Choroid plexus epithelial cell (primary cell): ENCODE measurements at regions not wholly inside any gene's neighbourhood (a gene's known extent, or its start where the extent isn't known, plus 50 kb on each side); places are given as distances from the start of the nearest gene placed in this dataset.
A peak's percentile ranks its signal among the peaks of the same experiment; 100 is the strongest.

Source experiments
- DNase-seq: peaks from one replicate; pipeline ENCODE4 v3.0.0-alpha.2; 2010; ENCODE audit warnings: low read depth
- H3K4me3 ChIP-seq: 2 replicates; pipeline ENCODE4 v1.5.1; 2011; ENCODE audit warnings: low read depth, mild to moderate bottlenecking, control low read depth, low read length, moderate library complexity
- TF ChIP-seq, protein P1 (sequence below): conservative IDR thresholded peaks from 2 replicates; pipeline ENCODE4 v1.5.1; 2011; ENCODE audit warnings: low read depth, mild to moderate bottlenecking, control low read depth, inconsistent platforms, low read length, moderate library complexity

DNA sequence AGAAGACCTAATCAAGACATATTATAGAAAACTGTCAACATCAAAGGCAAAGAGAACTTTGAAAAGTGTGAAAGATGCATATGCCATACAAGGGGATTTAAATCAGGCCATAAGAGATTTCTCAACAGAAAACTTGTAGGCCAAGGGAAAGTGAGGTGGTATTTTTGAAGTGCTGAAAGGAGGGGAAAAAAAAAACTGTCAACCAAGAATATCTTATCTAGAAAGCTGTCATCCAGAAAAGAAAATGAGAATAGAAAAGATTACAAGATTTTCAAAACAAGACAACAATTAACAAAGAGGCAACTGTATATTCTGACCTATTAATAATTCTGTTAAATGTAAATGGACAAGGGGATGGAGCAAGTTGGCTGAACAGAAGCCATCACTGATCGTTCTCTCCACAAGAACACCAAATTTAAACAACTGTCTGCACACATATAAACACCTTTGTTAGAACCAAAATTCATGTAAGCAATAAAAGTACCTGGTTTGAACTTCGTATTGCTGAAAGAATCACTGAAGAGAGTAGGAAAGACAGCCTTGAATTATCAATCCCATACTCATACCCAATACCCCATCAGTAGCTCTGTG, 880.1 kb upstream of the PCDH9 start:
- DNase-seq = no peak
- no peak overlapping the region for H3K4me3 ChIP-seq

DNA sequence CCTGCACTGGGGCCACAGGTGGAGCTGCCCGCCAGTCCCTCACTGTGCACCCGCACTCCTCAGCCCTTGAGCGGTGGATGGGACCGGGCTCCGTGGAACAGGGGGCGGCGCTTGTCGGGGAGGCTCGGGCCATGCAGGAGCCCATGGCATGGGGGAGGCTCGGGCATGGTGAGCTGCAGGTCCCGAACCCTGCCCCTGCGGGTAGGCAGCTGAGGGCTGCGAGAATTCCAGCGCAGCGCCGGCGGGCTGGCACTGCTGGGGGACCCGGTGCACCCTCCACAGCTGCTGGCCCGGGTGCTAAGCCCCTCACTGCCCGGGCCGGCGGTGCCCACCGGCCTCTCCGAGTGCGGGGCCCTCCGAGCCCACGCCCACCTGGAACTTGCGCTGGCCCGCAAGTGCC, 877.5 kb upstream of the PCDH9 start:
- DNase-seq = no peak
- TF ChIP-seq, protein P1, sequence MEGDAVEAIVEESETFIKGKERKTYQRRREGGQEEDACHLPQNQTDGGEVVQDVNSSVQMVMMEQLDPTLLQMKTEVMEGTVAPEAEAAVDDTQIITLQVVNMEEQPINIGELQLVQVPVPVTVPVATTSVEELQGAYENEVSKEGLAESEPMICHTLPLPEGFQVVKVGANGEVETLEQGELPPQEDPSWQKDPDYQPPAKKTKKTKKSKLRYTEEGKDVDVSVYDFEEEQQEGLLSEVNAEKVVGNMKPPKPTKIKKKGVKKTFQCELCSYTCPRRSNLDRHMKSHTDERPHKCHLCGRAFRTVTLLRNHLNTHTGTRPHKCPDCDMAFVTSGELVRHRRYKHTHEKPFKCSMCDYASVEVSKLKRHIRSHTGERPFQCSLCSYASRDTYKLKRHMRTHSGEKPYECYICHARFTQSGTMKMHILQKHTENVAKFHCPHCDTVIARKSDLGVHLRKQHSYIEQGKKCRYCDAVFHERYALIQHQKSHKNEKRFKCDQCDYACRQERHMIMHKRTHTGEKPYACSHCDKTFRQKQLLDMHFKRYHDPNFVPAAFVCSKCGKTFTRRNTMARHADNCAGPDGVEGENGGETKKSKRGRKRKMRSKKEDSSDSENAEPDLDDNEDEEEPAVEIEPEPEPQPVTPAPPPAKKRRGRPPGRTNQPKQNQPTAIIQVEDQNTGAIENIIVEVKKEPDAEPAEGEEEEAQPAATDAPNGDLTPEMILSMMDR = no peak

More for the DNA sequence above, 880.1 kb upstream of the PCDH9 start:
- TF ChIP-seq, protein P1 = no peak

DNA sequence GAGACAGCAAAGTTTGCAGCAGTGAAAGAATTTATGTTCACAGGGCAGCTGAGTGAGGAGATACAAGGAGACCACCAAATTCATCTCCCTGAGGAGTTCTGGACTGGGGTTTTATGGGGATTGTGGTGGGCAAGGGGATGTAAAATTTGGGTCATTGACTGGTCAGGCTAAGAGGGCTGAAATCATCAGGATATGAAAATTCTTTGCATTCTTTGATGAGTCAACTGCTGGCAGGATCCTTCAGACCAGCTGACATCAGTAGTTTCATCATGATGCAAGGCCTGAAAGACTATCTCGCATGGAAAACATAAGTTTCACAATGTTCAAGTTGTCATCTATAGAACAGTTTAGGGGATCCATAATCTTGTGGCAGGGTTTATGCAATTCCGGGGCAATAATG, 869.5 kb upstream of the PCDH9 start:
- H3K4me3 ChIP-seq = no peak overlapping the region
- DNase-seq = peak; percentile 88
- TF ChIP-seq, protein P1 = no peak

More for the DNA sequence above, 877.5 kb upstream of the PCDH9 start:
- H3K4me3 ChIP-seq = no peak overlapping the region

DNA sequence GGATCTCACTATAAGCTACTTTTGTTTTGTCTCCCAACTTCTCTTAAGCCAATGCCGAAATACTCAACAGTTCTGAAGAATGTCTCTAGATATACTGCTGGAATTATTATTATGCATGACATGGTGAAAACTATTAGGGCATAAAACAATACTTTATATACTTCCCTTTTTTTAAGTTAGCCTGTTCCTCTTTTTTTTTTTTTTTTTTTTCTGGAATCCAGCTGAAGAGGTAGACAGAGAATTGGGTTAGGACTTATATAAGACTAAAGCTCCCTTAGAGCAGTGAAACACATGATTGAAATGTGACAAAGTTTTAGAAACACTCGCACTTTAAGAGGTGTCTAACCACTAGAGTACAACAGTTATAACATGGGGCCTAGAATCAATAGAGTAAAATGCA, 850.9 kb upstream of the PCDH9 start:
- H3K4me3 ChIP-seq = no peak overlapping the region
- no peak for DNase-seq
- TF ChIP-seq, protein P1 = no peak

DNA sequence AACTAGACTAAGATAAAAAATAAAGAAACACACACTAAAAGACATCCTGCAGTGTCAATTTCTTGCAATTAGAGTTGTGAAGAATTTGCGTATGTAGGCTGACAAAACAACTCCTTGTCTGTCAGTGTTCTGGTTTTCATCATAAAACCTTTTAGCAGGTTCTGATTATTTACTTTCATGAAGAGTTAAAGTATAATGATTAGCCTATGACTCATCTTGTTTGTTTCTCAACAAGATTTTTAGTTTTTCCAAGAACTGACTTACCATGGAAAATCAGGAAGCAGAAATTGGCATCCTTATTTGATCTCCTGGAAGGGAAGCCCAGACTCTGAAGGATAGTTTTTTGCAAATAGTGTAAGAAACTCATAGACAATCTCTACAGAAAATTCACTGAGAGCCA, 848.7 kb upstream of the PCDH9 start:
- DNase-seq = no peak
- no peak overlapping the region for H3K4me3 ChIP-seq
- TF ChIP-seq, protein P1 = no peak

DNA sequence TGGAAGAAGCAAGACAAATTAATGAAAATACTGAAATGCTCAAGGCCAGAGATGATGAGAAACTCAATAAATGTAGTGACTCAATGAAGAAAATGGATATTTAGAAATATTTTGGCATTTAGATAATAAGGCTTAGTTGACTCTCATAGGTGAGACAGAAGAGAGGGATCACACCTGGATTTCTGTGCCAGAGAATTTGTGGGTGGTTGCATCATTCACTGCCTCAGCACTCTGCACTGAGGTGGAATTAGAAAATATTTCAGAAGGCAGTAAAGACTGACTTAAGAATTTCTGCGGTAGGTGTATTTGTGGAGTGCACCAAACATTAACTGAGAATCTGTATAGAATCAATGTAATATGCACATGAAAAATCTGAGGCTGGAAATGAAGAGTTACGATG, 848.3 kb upstream of the PCDH9 start:
- TF ChIP-seq, protein P1 = no peak
- no peak overlapping the region for H3K4me3 ChIP-seq
- DNase-seq = no peak

DNA sequence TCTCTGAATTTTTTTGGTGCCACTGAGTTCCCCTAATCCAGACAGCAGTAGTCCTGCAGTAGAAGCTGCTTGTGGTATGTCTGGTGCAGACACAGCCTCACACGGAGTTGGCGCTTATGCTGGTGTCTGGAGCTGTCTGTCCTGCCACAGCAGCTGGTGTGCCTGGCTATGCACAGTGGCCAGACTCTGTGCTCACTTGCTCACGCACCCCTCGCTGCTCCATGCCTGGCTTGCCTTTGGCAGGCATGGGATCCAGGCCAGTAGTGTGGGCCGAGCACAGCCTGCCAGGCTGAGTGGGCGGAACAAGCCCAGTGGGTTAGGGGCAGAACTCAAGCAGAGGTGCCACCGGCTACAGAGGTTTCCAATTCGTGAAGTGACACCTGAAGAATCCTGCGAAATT, 845.9 kb upstream of the PCDH9 start:
- DNase-seq = no peak
- no peak overlapping the region for H3K4me3 ChIP-seq
- TF ChIP-seq, protein P1 = no peak
